Esophagus muscularis mucosa (tissue), 3 donors: ENCODE measurements at regions not wholly inside any gene's neighbourhood (a gene's known extent, or its start where the extent isn't known, plus 50 kb on each side); places are given as distances from the start of the nearest gene placed in this dataset.

Experiments
- EP300 ChIP-seq: sonication (generic); formaldehyde crosslinking; IDR thresholded peaks from one replicate; pipeline ENCODE4 v1.6.1; 2017; ENCODE audit warnings: antibody characterized with exemption
- TF ChIP-seq, protein P1 (sequence below), 3 experiments: fragments of 200-600 bp in 2 of 3; fragments of 450-650 bp in 1 of 3; sonication (generic) in 2 of 3; IDR thresholded peaks; one replicate each; pipeline ENCODE4 v1.5.1; 2017 to 2019; ENCODE audit warnings: antibody characterized with exemption in 3 of 3, mild to moderate bottlenecking in 2 of 3, moderate library complexity in 1 of 3

DNA sequence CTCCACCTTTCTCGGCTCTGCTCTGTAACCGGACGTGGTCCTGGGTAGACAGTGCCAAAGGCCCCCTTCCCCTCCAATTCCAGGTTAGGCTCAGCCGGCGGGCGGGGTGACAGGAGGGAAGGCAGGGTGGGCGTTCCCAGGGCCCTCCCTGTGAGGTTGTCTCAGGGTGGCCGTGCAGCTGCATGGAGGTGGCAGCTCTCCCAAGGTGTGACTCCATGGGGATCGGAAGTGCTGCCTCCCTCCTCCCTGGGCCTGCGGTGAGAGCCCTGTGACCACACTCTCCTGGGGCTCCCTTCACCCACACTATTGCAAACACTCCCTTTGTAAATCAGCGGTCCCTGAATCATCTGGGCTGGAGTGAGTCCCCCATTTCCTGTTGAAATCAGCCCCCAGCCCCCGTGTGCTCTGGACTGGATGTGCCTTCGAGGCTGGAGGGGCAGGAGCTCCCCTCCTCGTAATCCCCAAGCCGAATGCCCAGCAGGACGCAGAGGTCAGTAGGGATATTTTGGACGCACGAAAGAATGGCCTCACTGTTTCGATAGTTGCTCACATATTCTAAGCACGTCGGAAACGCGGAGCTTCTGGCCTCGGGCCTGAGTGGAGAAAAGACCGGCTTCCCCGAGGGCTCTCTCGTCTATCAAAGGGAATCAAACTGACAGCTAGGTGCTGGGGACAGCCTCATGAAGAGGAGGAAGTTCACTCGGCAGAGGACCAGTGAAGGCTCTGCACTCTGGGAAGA is 107.6 kb upstream of the COL5A1 start:
- no peak for TF ChIP-seq EP300
- TF ChIP-seq, protein P1, sequence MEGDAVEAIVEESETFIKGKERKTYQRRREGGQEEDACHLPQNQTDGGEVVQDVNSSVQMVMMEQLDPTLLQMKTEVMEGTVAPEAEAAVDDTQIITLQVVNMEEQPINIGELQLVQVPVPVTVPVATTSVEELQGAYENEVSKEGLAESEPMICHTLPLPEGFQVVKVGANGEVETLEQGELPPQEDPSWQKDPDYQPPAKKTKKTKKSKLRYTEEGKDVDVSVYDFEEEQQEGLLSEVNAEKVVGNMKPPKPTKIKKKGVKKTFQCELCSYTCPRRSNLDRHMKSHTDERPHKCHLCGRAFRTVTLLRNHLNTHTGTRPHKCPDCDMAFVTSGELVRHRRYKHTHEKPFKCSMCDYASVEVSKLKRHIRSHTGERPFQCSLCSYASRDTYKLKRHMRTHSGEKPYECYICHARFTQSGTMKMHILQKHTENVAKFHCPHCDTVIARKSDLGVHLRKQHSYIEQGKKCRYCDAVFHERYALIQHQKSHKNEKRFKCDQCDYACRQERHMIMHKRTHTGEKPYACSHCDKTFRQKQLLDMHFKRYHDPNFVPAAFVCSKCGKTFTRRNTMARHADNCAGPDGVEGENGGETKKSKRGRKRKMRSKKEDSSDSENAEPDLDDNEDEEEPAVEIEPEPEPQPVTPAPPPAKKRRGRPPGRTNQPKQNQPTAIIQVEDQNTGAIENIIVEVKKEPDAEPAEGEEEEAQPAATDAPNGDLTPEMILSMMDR (IDR thresholded peaks at IDR 0.05), result no peak
